ENCODE measurements at regions not wholly inside any gene's neighbourhood (a gene's known extent, or its start where the extent isn't known, plus 50 kb on each side); places are given as distances from the start of the nearest gene placed in this dataset.

DNA sequence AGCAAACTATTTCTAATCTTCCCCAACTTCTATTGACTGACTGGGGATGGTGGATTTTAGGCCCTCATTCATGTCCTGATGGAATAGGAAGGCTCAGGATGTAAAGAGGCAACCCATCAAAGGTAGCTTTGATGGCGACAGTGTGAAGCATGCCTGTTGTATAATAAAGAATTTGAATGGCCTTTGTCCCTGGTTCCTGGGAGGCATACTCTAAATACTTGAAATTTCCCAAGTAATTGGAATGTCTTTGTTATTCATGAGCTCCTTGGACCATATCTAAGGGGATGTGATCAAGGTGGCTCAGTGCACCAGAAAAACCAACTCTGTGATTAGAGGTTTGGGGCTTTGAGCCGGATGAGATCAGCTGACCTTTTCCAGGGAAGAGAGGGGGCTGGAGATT is 264.5 kb upstream of the NEBL start:
- Histone ChIP-seq H3K27me3 (ENCODE audit: control insufficient read depth in 3 of 3, insufficient read depth in 3 of 3, low read length in 3 of 3) (peaks cover 0 to 2% (median 0%) of the 10 kb centered on the region in 3 donors), H3K9me3 (ENCODE audit: control insufficient read depth in 2 of 2, insufficient read depth in 1 of 2, low read depth in 1 of 2, low read length in 1 of 2) (peaks cover 0 to 2% of the 10 kb centered on the region in 2 donors), H3K27ac (ENCODE audit: low read depth in 1 of 3, low read length in 2 of 3) (no peak overlapping the region), H3K4me3 (ENCODE audit: low read depth in 1 of 3, low read length in 3 of 3) (no peak overlapping the region), H3K36me3 (ENCODE audit: control insufficient read depth in 3 of 3, insufficient read depth in 2 of 3, low read depth in 1 of 3, low read length in 3 of 3) (no peaks in the 10 kb centered on the region), H3K4me1 (ENCODE audit: control insufficient read depth in 3 of 3, insufficient read depth in 2 of 3, low read depth in 1 of 3, low read length in 2 of 3) (no peaks in the 10 kb centered on the region)
- FAIRE-seq (no peak), DNase-seq (no peak)
- 91 to 95% (median 92%) methylated on average over 2 of the region's 2 CpGs for WGBS, 3 donors

DNA sequence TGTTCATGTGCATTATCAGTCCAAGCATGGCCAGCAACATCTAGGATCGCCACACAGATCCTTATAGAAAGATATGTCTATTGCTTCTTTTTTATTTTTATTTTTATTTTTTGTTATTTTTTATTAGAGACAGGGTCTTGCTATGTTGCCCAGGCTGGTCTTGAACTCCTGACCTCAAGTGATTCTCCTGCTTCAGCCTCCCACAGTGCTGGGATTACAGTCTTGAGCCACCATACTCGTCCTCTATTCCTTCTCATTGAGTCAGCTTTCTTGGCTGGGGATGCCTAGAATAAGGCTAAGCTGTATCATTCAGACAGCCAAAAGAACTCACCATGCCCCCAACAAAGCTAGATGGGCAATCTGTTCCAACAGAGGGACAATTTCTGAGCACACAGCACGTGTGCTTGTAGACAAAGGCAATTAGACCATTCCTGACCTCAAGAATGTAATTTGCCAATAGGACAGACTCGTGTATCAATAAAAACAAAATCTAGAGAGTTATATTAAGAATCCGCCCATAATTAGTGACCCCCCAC is 264.0 kb upstream of the NEBL start:
- Histone ChIP-seq H3K4me3 (ENCODE audit: low read depth in 1 of 3, low read length in 3 of 3) (no peak overlapping the region), H3K27me3 (ENCODE audit: control insufficient read depth in 3 of 3, insufficient read depth in 3 of 3, low read length in 3 of 3) (no peaks in the 10 kb centered on the region), H3K4me1 (ENCODE audit: control insufficient read depth in 3 of 3, insufficient read depth in 2 of 3, low read depth in 1 of 3, low read length in 2 of 3) (no peaks in the 10 kb centered on the region), H3K9me3 (ENCODE audit: control insufficient read depth in 2 of 2, insufficient read depth in 1 of 2, low read depth in 1 of 2, low read length in 1 of 2) (peaks cover 0 to 2% of the 10 kb centered on the region in 2 donors), H3K36me3 (ENCODE audit: control insufficient read depth in 3 of 3, insufficient read depth in 2 of 3, low read depth in 1 of 3, low read length in 3 of 3) (no peaks in the 10 kb centered on the region), H3K27ac (ENCODE audit: low read depth in 1 of 3, low read length in 2 of 3) (no peak overlapping the region)
- no peak for DNase-seq
- 71 to 83% (median 82%) methylated on average over 5 of the region's 5 CpGs for WGBS, 3 donors
- FAIRE-seq = no peak

DNA sequence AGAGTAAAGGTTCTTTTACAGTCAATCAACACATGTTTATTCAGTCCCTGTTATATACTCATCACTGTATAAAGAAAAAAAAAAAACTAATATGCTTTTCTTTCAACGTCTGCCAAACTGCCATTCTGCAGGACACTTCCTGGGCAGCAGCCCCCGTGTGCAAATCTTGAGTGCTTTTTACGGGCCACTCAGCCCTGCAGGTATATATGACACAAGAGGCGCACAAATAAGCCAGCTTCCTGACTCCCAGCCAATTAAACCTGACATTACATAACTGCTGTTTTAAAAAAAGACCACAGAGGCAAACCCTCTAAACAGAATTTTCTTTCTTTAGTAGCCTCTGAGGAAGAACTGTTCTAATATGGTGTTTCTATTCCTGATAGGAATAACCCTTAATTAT is 263.0 kb upstream of the NEBL start:
- no peak overlapping the region for H3K4me3 ChIP-seq (ENCODE audit: low read depth in 1 of 3, low read length in 3 of 3)
- no peaks in the 10 kb centered on the region for H3K36me3 ChIP-seq (ENCODE audit: control insufficient read depth in 3 of 3, insufficient read depth in 2 of 3, low read depth in 1 of 3, low read length in 3 of 3)
- WGBS, 3 donors = 53 to 70% (median 58%) methylated on average over 4 of the region's 4 CpGs
- H3K4me1 ChIP-seq (ENCODE audit: control insufficient read depth in 3 of 3, insufficient read depth in 2 of 3, low read depth in 1 of 3, low read length in 2 of 3) = no peaks in the 10 kb centered on the region
- no peaks in the 10 kb centered on the region for H3K27me3 ChIP-seq (ENCODE audit: control insufficient read depth in 3 of 3, insufficient read depth in 3 of 3, low read length in 3 of 3)
- DNase-seq = no peak
- no peak for FAIRE-seq
- peaks cover 0 to 2% of the 10 kb centered on the region in 2 donors for H3K9me3 ChIP-seq (ENCODE audit: control insufficient read depth in 2 of 2, insufficient read depth in 1 of 2, low read depth in 1 of 2, low read length in 1 of 2)
- H3K27ac ChIP-seq (ENCODE audit: low read depth in 1 of 3, low read length in 2 of 3) = no peak overlapping the region

DNA sequence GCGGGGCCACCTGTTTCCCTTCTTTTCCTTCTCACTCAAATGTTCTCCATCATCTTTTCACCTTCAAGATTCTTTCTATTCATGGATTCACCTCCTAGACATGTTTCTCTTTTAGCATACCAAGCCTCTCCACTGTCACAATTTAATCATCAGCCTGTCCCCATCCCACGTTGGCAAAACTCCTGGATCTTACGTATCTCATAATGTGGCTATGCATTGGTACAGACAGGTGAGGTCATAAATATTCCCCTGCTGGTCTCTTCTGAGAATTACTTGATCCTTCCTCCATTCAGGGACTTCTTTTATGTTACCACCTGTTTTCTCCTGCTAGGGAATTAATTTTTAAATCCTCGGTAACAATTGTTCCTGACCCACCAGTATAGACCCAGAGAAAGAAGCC is 262.6 kb upstream of the NEBL start:
- H3K4me3 ChIP-seq (ENCODE audit: low read depth in 1 of 3, low read length in 3 of 3) = no peak overlapping the region
- no peak overlapping the region for H3K27ac ChIP-seq (ENCODE audit: low read depth in 1 of 3, low read length in 2 of 3)
- 78 to 87% (median 85%) methylated on average over 4 of the region's 4 CpGs for WGBS, 3 donors
- FAIRE-seq (no peak), DNase-seq (no peak)
- H3K27me3 ChIP-seq (ENCODE audit: control insufficient read depth in 3 of 3, insufficient read depth in 3 of 3, low read length in 3 of 3) = no peaks in the 10 kb centered on the region
- peaks cover 0 to 2% of the 10 kb centered on the region in 2 donors for H3K9me3 ChIP-seq (ENCODE audit: control insufficient read depth in 2 of 2, insufficient read depth in 1 of 2, low read depth in 1 of 2, low read length in 1 of 2)
- no peaks in the 10 kb centered on the region for H3K4me1 ChIP-seq (ENCODE audit: control insufficient read depth in 3 of 3, insufficient read depth in 2 of 3, low read depth in 1 of 3, low read length in 2 of 3)
- no peaks in the 10 kb centered on the region for H3K36me3 ChIP-seq (ENCODE audit: control insufficient read depth in 3 of 3, insufficient read depth in 2 of 3, low read depth in 1 of 3, low read length in 3 of 3)

DNA sequence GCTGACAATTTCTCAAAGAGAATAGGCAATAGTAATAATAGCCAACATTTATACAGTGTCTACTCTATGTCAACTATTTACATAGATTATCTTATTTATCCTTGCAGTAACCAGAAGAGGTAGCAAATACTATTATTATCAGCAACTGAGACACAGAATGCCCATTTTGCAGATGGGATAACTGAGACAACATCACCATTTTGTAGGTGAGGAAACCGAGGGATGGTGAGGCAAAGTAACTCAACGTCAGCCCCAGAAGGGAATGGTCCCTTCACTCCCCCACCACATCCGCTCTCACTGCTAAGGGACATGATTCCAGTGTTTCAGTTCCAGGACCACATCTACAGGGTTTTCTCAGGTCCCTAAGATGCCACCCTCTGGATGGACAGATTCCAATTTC is 261.2 kb upstream of the NEBL start:
- 90 to 93% (median 91%) methylated on average over 3 of the region's 3 CpGs for WGBS, 3 donors
- no peak for FAIRE-seq
- H3K4me3 ChIP-seq (ENCODE audit: low read depth in 1 of 3, low read length in 3 of 3) = no peak overlapping the region
- H3K27me3 ChIP-seq (ENCODE audit: control insufficient read depth in 3 of 3, insufficient read depth in 3 of 3, low read length in 3 of 3) = no peaks in the 10 kb centered on the region
- DNase-seq = no peak
- H3K4me1 ChIP-seq (ENCODE audit: control insufficient read depth in 3 of 3, insufficient read depth in 2 of 3, low read depth in 1 of 3, low read length in 2 of 3) = no peaks in the 10 kb centered on the region
- no peaks in the 10 kb centered on the region for H3K36me3 ChIP-seq (ENCODE audit: control insufficient read depth in 3 of 3, insufficient read depth in 2 of 3, low read depth in 1 of 3, low read length in 3 of 3)
- H3K27ac ChIP-seq (ENCODE audit: low read depth in 1 of 3, low read length in 2 of 3) = no peak overlapping the region
- H3K9me3 ChIP-seq (ENCODE audit: control insufficient read depth in 2 of 2, insufficient read depth in 1 of 2, low read depth in 1 of 2, low read length in 1 of 2) = peaks cover 0 to 2% of the 10 kb centered on the region in 2 donors

DNA sequence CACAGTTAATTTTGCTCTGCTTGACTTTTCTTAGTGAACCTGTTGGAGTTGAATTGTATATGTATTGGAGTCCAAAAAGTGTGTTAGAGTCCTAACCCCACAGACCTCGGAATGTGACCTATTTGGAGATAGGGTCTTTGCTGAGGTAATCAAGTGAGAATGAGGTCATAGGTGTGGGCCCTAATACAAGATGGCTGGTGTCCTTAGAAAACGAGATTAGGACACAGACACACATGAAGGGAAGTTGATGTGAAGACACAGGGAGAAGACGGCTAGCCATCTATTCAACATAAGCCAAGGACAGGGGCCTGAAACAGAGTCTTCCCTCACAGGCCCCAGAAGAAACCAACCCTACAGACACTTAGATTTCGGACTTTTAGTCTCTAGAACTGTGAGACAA is 260.6 kb upstream of the NEBL start:
- FAIRE-seq (no peak), DNase-seq (no peak)
- Histone ChIP-seq H3K9me3 (ENCODE audit: control insufficient read depth in 2 of 2, insufficient read depth in 1 of 2, low read depth in 1 of 2, low read length in 1 of 2) (peaks cover 0 to 2% of the 10 kb centered on the region in 2 donors), H3K27me3 (ENCODE audit: control insufficient read depth in 3 of 3, insufficient read depth in 3 of 3, low read length in 3 of 3) (no peaks in the 10 kb centered on the region), H3K36me3 (ENCODE audit: control insufficient read depth in 3 of 3, insufficient read depth in 2 of 3, low read depth in 1 of 3, low read length in 3 of 3) (no peaks in the 10 kb centered on the region), H3K4me1 (ENCODE audit: control insufficient read depth in 3 of 3, insufficient read depth in 2 of 3, low read depth in 1 of 3, low read length in 2 of 3) (no peaks in the 10 kb centered on the region), H3K27ac (ENCODE audit: low read depth in 1 of 3, low read length in 2 of 3) (no peak overlapping the region), H3K4me3 (ENCODE audit: low read depth in 1 of 3, low read length in 3 of 3) (no peak overlapping the region)
- 73 to 79% (median 79%) methylated on average over 4 of the region's 4 CpGs for WGBS, 3 donors

DNA sequence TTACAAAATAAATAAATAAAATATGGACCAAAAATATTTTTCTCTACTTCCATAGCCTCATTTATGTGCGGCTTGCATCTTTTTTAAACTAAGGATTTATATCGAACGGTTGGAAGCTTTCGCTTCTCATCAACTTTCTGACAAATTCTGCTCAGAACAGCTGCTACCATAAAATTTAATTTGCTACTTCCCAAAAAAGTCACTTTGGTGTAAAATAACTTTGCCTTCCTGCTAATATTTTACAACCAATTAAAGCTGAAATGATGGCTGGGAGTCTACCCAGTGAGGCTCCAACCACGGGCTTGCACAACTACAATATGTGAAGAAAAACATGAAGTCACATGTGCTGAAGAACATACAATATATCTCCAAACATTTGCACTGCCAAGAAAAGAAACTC is 253.1 kb upstream of the NEBL start:
- DNase-seq = no peak
- 66 to 85% (median 80%) methylated on average over 5 of the region's 5 CpGs for WGBS, 3 donors
- H3K4me1 ChIP-seq (ENCODE audit: control insufficient read depth in 3 of 3, insufficient read depth in 2 of 3, low read depth in 1 of 3, low read length in 2 of 3) = no peaks in the 10 kb centered on the region

DNA sequence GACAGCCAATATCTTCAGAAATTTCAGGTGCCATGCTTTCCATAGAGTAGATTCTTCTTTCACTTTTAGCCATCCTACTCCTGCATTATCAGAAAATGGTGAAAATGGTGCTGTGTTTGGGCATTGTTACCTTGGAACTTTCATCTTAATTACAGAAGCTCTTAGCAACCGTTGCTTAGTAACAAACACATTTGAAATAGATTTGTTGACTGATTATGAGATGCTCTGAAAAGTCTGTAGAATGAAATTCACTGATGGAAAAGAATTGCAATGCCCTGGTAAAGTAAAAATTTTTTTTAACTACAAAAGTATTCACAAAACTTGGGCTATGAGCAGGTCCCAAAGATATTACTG is 249.3 kb upstream of the NEBL start:
- H3K4me3 ChIP-seq (ENCODE audit: low read depth in 1 of 3, low read length in 3 of 3) = no peak overlapping the region
- 73 to 76% (median 74%) methylated on average over 1 of the region's 1 CpG for WGBS, 3 donors
- H3K4me1 ChIP-seq (ENCODE audit: control insufficient read depth in 3 of 3, insufficient read depth in 2 of 3, low read depth in 1 of 3, low read length in 2 of 3) = no peaks in the 10 kb centered on the region
- H3K27me3 ChIP-seq (ENCODE audit: control insufficient read depth in 3 of 3, insufficient read depth in 3 of 3, low read length in 3 of 3) = peaks cover 0 to 2% (median 0%) of the 10 kb centered on the region in 3 donors
- H3K36me3 ChIP-seq (ENCODE audit: control insufficient read depth in 3 of 3, insufficient read depth in 2 of 3, low read depth in 1 of 3, low read length in 3 of 3) = no peaks in the 10 kb centered on the region
- DNase-seq = no peak
- no peak for FAIRE-seq
- H3K27ac ChIP-seq (ENCODE audit: low read depth in 1 of 3, low read length in 2 of 3) = no peak overlapping the region
- no peaks in the 10 kb centered on the region for H3K9me3 ChIP-seq (ENCODE audit: control insufficient read depth in 2 of 2, insufficient read depth in 1 of 2, low read depth in 1 of 2, low read length in 1 of 2)

More for the DNA sequence above, 253.1 kb upstream of the NEBL start:
- FAIRE-seq = no peak
- Histone ChIP-seq H3K27ac (ENCODE audit: low read depth in 1 of 3, low read length in 2 of 3) (no peak overlapping the region), H3K27me3 (ENCODE audit: control insufficient read depth in 3 of 3, insufficient read depth in 3 of 3, low read length in 3 of 3) (peaks cover 0 to 2% (median 0%) of the 10 kb centered on the region in 3 donors), H3K4me3 (ENCODE audit: low read depth in 1 of 3, low read length in 3 of 3) (no peak overlapping the region), H3K36me3 (ENCODE audit: control insufficient read depth in 3 of 3, insufficient read depth in 2 of 3, low read depth in 1 of 3, low read length in 3 of 3) (no peaks in the 10 kb centered on the region), H3K9me3 (ENCODE audit: control insufficient read depth in 2 of 2, insufficient read depth in 1 of 2, low read depth in 1 of 2, low read length in 1 of 2) (no peaks in the 10 kb centered on the region)

DNA sequence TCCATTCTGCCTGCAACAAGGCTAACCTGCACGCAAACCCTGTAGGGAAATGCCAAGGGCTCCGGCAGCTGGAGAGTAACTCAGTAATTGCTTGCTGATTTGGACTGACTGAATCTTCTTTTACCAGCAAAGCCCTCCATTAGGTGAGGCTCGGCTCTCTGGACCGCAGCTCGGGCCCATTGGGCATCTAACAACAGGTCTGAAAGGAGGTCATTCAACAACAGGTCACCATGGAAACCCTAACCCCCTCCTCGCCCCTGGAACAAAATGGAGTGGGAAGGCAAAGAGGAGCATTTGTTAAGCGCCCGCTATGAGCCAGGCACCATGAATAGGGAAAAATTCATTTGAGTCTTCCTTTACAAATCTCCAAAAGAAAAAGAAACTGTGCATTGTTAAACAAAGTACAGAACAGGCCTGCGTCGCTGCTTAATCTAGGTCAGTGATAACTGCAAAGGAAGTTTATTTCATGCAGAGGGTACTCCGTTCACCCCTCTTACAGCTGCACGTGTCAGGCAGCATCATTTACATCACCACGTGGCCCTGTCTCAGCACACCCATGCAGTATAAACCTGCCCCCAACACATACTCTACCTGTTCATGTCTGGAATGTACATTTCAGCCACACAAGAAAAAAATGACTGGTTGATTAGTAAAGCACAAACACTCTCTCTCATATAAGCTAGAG is 248.8 kb upstream of the NEBL start:
- Histone ChIP-seq H3K4me1 (ENCODE audit: control insufficient read depth in 3 of 3, insufficient read depth in 2 of 3, low read depth in 1 of 3, low read length in 2 of 3) (no peaks in the 10 kb centered on the region), H3K27ac (ENCODE audit: low read depth in 1 of 3, low read length in 2 of 3) (no peak overlapping the region), H3K4me3 (ENCODE audit: low read depth in 1 of 3, low read length in 3 of 3) (no peak overlapping the region), H3K36me3 (ENCODE audit: control insufficient read depth in 3 of 3, insufficient read depth in 2 of 3, low read depth in 1 of 3, low read length in 3 of 3) (no peaks in the 10 kb centered on the region), H3K9me3 (ENCODE audit: control insufficient read depth in 2 of 2, insufficient read depth in 1 of 2, low read depth in 1 of 2, low read length in 1 of 2) (no peaks in the 10 kb centered on the region), H3K27me3 (ENCODE audit: control insufficient read depth in 3 of 3, insufficient read depth in 3 of 3, low read length in 3 of 3) (peaks cover 0 to 2% (median 0%) of the 10 kb centered on the region in 3 donors)
- FAIRE-seq (no peak), DNase-seq (no peak)
- 74 to 85% (median 81%) methylated on average over 13 of the region's 13 CpGs for WGBS, 3 donors

All from small intestine (tissue), 7 donors.